Right kidney (tissue), 1 donor: ENCODE measurements at regions not wholly inside any gene's neighbourhood (a gene's known extent, or its start where the extent isn't known, plus 50 kb on each side); places are given as distances from the start of the nearest gene placed in this dataset.

Experiments
- DNase-seq: peaks from one replicate; pipeline ENCODE4 v3.0.0-alpha.2; 2016

DNA sequence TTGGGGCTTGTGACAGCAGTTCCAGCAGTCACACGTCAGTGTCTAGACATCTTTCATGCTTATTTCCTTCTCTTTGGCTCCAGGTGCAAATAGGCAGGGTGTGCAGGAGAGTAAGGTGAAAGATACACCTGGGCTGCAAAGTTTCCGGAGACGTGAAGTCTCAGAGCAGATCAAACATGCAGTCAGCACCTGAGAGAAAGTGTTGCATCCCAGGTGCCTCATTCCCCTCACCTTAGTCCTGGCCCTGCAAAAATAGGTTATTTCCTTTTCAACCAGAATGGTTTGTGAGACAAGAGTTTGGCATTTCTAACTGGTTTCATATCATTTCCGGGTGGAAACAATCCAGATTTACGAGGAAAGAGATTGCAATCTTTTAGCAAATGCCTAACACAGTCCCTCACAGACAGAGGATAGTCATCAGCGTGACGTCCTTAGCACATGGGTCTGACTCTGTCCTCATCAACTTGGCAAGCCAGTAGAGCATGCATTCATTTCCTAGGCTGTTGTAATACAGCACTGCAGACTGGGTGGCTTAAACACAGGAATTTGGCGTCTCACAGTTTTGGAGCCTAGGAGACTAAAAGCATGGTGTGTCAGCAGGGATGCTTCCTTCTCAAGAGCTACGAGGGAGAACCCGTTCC lies 58.2 kb upstream of the ARRDC4 start:
- DNase-seq = no peak

DNA sequence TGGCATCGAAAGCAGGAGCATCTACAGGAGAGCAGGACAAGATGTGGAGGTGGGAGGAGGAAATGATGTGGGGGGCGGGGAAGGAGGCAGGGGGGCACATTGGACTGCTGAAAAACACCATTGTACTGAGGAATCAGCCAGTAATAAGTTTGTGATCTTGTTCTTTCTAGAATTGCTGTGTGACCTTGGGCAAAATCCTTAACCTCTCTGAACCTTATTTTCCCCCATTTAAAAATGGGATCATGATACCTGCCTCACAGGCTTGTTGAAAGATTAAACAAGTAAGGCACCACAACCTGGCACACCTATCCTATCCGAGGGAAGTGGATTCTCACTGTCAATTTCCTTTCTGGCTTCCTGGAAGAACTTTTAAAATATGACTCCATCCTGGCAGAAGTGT lies 56.9 kb upstream of the ARRDC4 start:
- no peak for DNase-seq

DNA sequence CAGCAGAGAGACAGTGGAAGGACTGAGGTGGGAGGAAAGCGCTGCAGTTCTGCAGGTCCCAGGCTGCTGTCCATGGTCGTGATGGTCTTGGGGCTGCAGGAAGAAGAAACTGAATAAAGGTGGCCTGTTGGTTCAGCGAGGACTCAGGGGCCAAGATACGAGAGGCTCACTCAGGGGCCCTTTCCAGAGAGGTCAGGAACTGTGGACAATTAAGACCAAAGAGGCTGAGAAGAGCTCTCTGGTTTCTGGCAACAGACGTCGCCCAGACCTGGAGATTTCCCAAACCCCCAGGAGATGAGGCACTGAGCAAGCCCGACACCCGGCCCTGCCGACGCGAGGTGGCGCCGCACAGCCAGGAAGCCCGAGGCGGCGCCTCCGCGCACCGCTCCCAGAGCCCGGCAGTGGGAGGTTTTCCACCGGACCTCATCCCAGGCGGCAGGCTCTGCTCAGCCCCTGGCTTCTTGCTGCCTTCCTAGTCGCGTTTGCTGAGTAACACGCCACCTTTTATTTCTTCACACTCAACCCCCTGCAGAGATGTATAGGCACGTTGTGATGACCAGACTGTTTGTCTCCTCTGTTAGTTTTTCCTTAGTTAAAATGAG lies 56.4 kb upstream of the ARRDC4 start:
- DNase-seq = peak; percentile 82

DNA sequence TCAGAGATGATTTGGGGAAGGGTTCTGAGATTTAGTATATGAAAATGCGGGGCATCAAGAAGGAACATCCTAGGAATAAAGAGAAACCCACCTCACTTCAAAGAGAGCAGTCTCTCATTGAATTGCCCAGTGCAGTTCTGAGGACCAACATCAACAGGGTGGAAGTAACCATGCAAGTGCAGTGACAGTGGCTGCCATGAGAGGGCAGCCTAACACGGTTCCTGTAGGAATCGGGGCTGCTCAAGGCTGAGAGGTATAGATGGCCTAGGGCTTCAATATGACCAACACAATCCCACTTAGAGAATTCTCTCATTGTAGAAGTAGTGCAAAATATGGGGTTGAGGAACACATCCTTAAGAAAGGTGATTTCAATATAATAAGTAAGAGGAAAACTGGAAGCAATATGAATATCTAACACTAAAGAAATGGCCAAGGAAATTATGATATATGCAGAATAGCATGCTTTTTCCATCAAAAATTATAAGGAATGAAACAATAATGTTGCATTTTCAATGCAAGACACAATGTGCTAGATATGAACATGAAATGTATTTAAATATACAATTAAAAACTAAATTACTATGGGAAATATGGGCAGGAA lies 51.1 kb upstream of the ARRDC4 start:
- peak; percentile 27 for DNase-seq
